Uterus (tissue), 3 donors: ENCODE measurements at regions not wholly inside any gene's neighbourhood (a gene's known extent, or its start where the extent isn't known, plus 50 kb on each side); places are given as distances from the start of the nearest gene placed in this dataset.

ENCODE experiments used
- DNase-seq, 2 donors: peaks; one replicate each; pipeline ENCODE4 v3.0.0-alpha.2; 2019 to 2020
- H3K27ac ChIP-seq, 2 donors: fragments of 200-600 bp; sonication (generic); 1 replicate in 1 of 2; 2 replicates in 1 of 2; pipeline ENCODE4 v1.5.1; 2016 to 2018
- H3K27me3 ChIP-seq, 2 donors: fragments of 200-600 bp; sonication (generic); one replicate each; pipeline ENCODE4 v1.5.1; 2018 to 2019; ENCODE audit warnings: control low read depth in 1 of 2
- H3K36me3 ChIP-seq, 2 donors: fragments of 200-600 bp; sonication (generic); one replicate each; pipeline ENCODE4 v1.5.1; 2019; ENCODE audit warnings: control low read depth in 1 of 2
- H3K4me1 ChIP-seq, 2 donors: fragments of 200-600 bp; sonication (generic); one replicate each; pipeline ENCODE4 v1.5.1; 2018 to 2019; ENCODE audit warnings: control low read depth in 1 of 2
- H3K4me3 ChIP-seq, 2 donors: fragments of 200-600 bp; sonication (generic); 1 replicate in 1 of 2; 2 replicates in 1 of 2; pipeline ENCODE4 v1.5.1; 2018 to 2019; ENCODE audit warnings: mild to moderate bottlenecking in 1 of 2
- H3K9me3 ChIP-seq, 2 donors: fragments of 200-600 bp; sonication (generic); one replicate each; pipeline ENCODE4 v1.5.1; 2019; ENCODE audit warnings: control low read depth in 1 of 2
- POLR2A ChIP-seq, 2 donors: fragments of 450-650 bp; IDR thresholded peaks; one replicate each; pipeline ENCODE4 v1.6.1; 2016; ENCODE audit warnings: antibody characterized with exemption in 2 of 2, mild to moderate bottlenecking in 1 of 2, moderate library complexity in 1 of 2
- intact Hi-C: fragments of 100-400 bp; cut with DNase I; formaldehyde crosslinking; loops from one replicate; pipeline ENCODE4 v1.15.1; 2023; ENCODE audit warnings: low total_unique reads
- TF ChIP-seq, protein P1 (sequence below), 4 experiments: fragments of 200-600 bp in 2 of 4; fragments of 450-650 bp in 2 of 4; sonication (generic) in 2 of 4; IDR thresholded peaks; one replicate each; pipeline ENCODE4 v1.5.1; 2016 to 2019; ENCODE audit warnings: antibody characterized with exemption in 4 of 4, mild to moderate bottlenecking in 2 of 4, moderate library complexity in 1 of 4
- donor health status: DM: yes; HTN: yes; CAD: no.

DNA sequence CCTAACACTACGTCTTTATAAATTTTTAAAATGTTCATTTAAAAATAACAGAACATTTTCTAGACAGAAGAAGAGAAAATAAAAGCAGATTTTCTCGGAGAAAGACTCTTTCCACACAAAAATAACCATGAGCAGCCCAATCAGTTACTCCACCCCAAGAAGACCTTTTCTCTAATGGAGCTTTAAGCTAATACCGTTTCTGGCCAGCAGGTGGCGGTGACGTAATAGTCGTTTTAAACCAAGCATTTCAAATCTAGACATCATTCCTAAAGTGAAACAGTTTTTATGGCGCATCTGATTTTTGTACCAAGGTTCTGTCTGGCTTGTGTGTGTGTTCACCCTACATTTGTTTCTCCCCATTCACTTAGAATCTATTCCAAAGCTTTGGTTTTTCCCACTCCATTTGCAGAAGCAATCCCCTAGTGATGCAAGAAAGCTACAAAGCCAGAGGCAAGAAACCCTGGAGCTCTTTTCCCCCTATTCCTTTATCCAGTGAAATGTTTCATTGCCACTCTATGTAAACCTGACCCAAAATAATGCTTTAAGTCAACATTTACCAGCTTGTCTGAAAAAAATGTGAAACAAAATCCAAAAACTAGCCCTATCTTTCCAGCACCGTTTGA lies 336.7 kb upstream of the IGF1R start:
- DNase-seq: peak; percentile 73 to 77
- no peaks in the 10 kb centered on the region for H3K4me1 ChIP-seq
- no peak overlapping the region for H3K27ac ChIP-seq
- no peak for TF ChIP-seq POLR2A (IDR thresholded peaks at IDR 0.05)
- TF ChIP-seq, protein P1, sequence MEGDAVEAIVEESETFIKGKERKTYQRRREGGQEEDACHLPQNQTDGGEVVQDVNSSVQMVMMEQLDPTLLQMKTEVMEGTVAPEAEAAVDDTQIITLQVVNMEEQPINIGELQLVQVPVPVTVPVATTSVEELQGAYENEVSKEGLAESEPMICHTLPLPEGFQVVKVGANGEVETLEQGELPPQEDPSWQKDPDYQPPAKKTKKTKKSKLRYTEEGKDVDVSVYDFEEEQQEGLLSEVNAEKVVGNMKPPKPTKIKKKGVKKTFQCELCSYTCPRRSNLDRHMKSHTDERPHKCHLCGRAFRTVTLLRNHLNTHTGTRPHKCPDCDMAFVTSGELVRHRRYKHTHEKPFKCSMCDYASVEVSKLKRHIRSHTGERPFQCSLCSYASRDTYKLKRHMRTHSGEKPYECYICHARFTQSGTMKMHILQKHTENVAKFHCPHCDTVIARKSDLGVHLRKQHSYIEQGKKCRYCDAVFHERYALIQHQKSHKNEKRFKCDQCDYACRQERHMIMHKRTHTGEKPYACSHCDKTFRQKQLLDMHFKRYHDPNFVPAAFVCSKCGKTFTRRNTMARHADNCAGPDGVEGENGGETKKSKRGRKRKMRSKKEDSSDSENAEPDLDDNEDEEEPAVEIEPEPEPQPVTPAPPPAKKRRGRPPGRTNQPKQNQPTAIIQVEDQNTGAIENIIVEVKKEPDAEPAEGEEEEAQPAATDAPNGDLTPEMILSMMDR (IDR thresholded peaks at IDR 0.05): peak; percentile 67 to 80 (median 75)
- no peaks in the 10 kb centered on the region for H3K27me3 ChIP-seq
- intact Hi-C loops: loop anchor here (5.0 kb wide), 1 partner anchor 111 kb away; no protein-coding TSS in a partner anchor
- no peaks in the 10 kb centered on the region for H3K9me3 ChIP-seq
- H3K36me3 ChIP-seq: no peaks in the 10 kb centered on the region
- no peak overlapping the region for H3K4me3 ChIP-seq

DNA sequence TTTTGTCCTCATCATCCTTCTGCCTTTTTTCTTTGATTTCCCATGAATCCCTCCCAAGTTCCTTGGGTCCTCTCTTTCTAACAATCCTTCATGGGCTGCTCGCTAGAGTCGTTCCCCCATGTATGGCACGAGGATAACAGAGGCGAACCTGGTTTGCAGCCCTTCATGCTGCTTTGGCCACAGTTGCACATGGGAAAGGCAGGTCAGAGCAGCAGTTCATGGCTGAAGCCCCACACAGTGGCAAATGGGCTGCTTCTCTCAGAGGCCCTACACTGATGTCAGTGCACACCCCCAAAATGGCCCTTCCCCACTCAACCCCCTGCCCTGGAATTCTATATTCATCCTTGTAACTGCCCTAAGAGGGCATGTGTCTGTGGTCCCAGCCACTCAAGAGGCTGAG lies 335.4 kb upstream of the IGF1R start:
- Histone ChIP-seq H3K4me1 (no peaks in the 10 kb centered on the region), H3K27me3 (no peaks in the 10 kb centered on the region), H3K4me3 (no peak overlapping the region), H3K9me3 (no peaks in the 10 kb centered on the region), H3K27ac (no peak overlapping the region), H3K36me3 (no peaks in the 10 kb centered on the region)
- TF ChIP-seq, protein P1 (IDR thresholded peaks at IDR 0.05): no peak
- no peak for TF ChIP-seq POLR2A (IDR thresholded peaks at IDR 0.05)
- DNase-seq: no peak
- intact Hi-C loops: loop anchor here (5.0 kb wide), 1 partner anchor 109 kb away; no protein-coding TSS in a partner anchor

DNA sequence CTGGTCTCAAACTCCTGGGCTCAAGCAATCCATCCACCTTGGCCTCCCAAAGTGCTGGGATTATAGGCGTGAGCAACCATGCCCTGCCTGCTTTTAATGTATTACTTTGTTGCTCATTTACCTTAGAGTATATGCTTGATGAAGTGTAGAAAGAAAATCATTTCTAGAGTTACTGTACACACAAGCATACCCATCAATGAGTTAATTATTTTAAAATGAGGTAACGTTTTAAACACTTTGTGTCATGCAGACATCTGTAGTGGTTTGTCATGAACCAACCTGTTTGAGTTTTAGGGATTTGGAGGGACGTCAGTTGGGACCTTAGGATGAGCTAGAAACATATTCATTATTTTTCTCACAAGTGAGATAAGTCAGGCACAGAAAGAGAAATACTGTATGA lies 332.4 kb upstream of the IGF1R start:
- Histone ChIP-seq H3K4me3 (no peak overlapping the region), H3K9me3 (no peaks in the 10 kb centered on the region), H3K4me1 (no peaks in the 10 kb centered on the region), H3K27ac (no peak overlapping the region), H3K36me3 (no peaks in the 10 kb centered on the region), H3K27me3 (no peaks in the 10 kb centered on the region)
- no peak for DNase-seq
- TF ChIP-seq POLR2A (IDR thresholded peaks at IDR 0.05): no peak
- TF ChIP-seq, protein P1 (IDR thresholded peaks at IDR 0.05): no peak
- intact Hi-C loops: no loop called here

DNA sequence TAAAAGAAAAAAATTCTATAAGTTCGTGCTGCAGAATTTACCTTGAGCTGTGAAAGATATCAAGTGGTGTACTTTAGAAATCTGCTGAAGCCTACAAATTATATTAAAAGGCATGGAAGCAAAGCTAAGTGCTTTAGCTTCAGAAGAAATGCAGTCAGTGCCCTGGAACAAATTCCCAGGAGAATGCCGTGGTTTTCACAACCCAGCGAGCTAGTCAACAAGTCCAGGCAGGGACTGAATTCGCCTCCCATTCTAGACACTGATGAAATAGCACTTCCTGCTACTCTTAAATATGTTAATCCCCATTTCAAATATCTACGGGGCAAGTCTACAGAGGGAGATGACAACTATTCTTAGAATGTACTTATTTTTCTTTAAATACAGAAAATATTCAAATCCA lies 326.4 kb upstream of the IGF1R start:
- Histone ChIP-seq H3K36me3 (no peaks in the 10 kb centered on the region), H3K9me3 (no peaks in the 10 kb centered on the region), H3K4me3 (no peak overlapping the region), H3K27ac (no peak overlapping the region), H3K27me3 (no peaks in the 10 kb centered on the region), H3K4me1 (no peaks in the 10 kb centered on the region)
- no peak for DNase-seq
- intact Hi-C loops: no loop called here
- TF ChIP-seq POLR2A (IDR thresholded peaks at IDR 0.05): no peak
- TF ChIP-seq, protein P1 (IDR thresholded peaks at IDR 0.05): no peak

DNA sequence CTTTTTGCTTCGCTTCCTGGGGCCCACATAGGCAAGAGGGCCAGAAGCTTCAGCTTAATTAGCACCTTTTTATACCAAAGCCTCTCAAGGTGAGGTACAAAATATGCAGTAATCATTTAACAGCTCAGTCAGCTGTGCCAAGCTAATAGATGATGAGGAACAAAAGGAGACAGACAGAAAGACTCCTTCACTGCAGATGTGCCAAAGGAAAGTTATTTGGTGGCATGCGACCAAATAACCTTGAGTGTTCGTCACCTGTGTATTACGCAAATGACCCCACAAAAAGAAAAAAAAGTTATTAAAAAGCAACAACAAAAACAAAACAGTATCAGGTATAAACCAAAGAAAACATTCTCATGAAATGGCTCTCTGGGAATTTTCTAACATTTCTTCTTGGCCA lies 325.8 kb upstream of the IGF1R start:
- intact Hi-C loops: no loop called here
- no peak for DNase-seq
- Histone ChIP-seq H3K4me1 (no peaks in the 10 kb centered on the region), H3K27ac (no peak overlapping the region), H3K36me3 (no peaks in the 10 kb centered on the region), H3K27me3 (no peaks in the 10 kb centered on the region), H3K9me3 (no peaks in the 10 kb centered on the region), H3K4me3 (no peak overlapping the region)
- no peak for TF ChIP-seq POLR2A (IDR thresholded peaks at IDR 0.05)
- TF ChIP-seq, protein P1 (IDR thresholded peaks at IDR 0.05): no peak
